ENCODE measurements at regions not wholly inside any gene's neighbourhood (a gene's known extent, or its start where the extent isn't known, plus 50 kb on each side); places are given as distances from the start of the nearest gene placed in this dataset.

DNA sequence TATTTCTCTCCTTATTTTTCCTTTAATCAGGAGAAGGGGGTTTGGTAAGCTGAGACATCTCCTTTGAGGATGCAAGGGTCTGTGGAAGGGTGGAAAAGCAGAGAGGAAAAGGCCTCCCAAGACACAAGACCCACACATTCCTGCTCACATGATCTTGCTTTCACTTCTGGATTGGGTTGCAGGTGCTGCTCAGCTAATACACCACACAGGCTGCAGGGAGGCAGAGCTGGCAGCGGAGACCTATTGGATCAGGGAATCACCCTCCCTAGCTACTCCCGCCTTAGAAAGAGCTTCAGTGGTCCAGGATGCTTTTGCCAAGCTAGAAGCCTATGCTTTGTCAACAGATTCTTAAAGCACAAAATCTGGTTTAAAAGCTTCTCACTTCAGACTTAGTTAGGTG lies 87.6 kb upstream of the IL33 start:
- intact Hi-C loops (cut with DNase I) = no loop called here
- H3K9me3 ChIP-seq = no peaks in the 10 kb centered on the region
- no peak for DNase-seq
- ATAC-seq = no peak
- TF ChIP-seq, protein P1, sequence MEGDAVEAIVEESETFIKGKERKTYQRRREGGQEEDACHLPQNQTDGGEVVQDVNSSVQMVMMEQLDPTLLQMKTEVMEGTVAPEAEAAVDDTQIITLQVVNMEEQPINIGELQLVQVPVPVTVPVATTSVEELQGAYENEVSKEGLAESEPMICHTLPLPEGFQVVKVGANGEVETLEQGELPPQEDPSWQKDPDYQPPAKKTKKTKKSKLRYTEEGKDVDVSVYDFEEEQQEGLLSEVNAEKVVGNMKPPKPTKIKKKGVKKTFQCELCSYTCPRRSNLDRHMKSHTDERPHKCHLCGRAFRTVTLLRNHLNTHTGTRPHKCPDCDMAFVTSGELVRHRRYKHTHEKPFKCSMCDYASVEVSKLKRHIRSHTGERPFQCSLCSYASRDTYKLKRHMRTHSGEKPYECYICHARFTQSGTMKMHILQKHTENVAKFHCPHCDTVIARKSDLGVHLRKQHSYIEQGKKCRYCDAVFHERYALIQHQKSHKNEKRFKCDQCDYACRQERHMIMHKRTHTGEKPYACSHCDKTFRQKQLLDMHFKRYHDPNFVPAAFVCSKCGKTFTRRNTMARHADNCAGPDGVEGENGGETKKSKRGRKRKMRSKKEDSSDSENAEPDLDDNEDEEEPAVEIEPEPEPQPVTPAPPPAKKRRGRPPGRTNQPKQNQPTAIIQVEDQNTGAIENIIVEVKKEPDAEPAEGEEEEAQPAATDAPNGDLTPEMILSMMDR (IDR thresholded peaks at IDR 0.05) = no peak
- H3K4me1 ChIP-seq = no peaks in the 10 kb centered on the region
- no peak overlapping the region for H3K4me3 ChIP-seq
- no peak overlapping the region for H3K27ac ChIP-seq
- no peaks in the 10 kb centered on the region for H3K27me3 ChIP-seq (ENCODE audit: low read depth)
- H3K36me3 ChIP-seq = no peaks in the 10 kb centered on the region

DNA sequence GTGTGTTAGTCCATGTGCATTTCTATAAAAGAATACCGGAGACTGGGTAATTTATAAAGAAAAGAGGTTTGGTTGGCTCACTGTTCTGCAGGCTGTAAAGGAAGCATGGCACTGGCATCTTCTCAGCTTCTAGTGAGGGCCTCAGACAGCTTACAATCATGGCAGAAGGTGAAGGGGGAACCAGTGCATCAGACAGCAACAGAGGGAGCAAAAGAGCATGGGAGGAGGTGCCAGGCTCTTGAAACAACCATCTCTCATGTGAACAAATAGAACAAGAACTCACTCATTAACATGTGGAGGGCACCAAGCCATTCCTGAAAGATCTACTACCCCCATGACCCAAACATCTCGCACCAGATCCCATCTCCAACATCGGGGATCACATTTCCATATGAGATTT lies 89.2 kb upstream of the IL33 start:
- Histone ChIP-seq H3K4me3 (no peak overlapping the region), H3K4me1 (no peaks in the 10 kb centered on the region), H3K27me3 (ENCODE audit: low read depth) (no peaks in the 10 kb centered on the region), H3K36me3 (no peaks in the 10 kb centered on the region), H3K9me3 (no peaks in the 10 kb centered on the region), H3K27ac (no peak overlapping the region)
- ATAC-seq (no peak), DNase-seq (no peak)
- TF ChIP-seq, protein P1 (IDR thresholded peaks at IDR 0.05) = no peak
- intact Hi-C loops (cut with DNase I) = no loop called here

DNA sequence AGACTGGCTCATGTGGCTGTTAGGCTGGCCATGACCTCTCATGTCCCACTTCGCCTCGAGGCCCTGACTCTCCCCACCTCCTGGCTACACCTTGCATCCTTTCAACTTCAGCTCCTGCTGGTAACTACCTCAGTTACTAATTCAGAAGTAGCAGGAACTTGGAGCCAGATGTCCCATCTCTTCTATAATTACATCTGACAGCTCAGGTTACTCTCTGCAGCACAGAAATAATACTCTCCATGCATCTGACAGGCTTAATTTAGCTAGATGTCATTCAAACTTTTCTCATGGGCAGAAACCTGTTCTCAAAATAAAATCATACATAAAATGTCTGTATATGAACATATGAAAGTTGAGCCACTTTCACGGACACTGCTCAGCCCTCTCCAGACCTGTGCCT lies 92.2 kb upstream of the IL33 start:
- ATAC-seq = no peak
- no peaks in the 10 kb centered on the region for H3K4me1 ChIP-seq
- intact Hi-C loops (cut with DNase I) = no loop called here
- H3K27me3 ChIP-seq (ENCODE audit: low read depth) = no peaks in the 10 kb centered on the region
- H3K9me3 ChIP-seq = no peaks in the 10 kb centered on the region
- no peaks in the 10 kb centered on the region for H3K36me3 ChIP-seq
- no peak overlapping the region for H3K4me3 ChIP-seq
- no peak overlapping the region for H3K27ac ChIP-seq
- DNase-seq = no peak
- TF ChIP-seq, protein P1 (IDR thresholded peaks at IDR 0.05) = no peak

DNA sequence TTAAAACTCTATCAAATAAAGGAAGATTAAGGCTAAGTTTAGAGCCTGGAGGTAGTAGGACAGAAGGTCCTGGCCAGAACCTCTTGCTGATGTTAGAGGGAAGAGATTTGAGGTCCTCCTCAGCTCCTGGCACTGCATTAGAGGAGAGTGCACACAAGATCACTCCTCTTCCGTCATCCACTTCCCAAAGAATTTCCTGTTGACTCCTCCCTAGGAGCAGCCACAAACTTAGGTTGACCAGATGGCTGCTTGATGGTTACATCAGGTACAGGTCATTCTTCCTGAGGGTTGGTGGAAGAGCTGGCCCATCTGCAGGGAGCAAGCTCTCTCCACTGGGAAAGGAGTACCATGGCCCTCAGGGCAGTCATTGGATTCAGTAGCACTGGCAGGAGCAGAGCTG lies 93.9 kb upstream of the IL33 start:
- ATAC-seq (no peak), DNase-seq (no peak)
- intact Hi-C loops (cut with DNase I) = no loop called here
- Histone ChIP-seq H3K27ac (no peak overlapping the region), H3K4me3 (no peak overlapping the region), H3K4me1 (no peaks in the 10 kb centered on the region), H3K9me3 (no peaks in the 10 kb centered on the region), H3K36me3 (no peaks in the 10 kb centered on the region), H3K27me3 (ENCODE audit: low read depth) (no peaks in the 10 kb centered on the region)
- TF ChIP-seq, protein P1 (IDR thresholded peaks at IDR 0.05) = no peak

DNA sequence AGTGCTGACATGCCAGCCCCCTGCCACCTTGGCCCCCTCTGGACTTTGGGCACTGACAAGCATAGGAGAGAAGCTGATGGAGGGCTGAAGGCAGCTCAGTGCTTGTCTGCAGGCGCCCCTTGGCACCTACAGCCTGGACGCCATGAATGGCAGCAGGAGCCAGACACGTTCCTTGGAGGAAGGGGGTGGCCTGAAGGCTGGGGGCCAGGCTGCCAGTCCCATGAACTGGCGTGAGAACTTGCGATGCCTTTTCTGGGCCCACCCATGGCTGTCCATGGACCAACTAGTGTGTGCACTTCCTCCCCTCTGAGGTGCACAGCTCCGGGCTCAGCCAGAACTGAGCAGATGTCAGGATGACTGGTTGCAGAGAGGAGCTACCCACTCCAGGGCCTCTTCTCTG lies 99.0 kb upstream of the RANBP6 start:
- no peaks in the 10 kb centered on the region for H3K4me1 ChIP-seq
- no peaks in the 10 kb centered on the region for H3K9me3 ChIP-seq
- H3K27me3 ChIP-seq (ENCODE audit: low read depth) = no peaks in the 10 kb centered on the region
- intact Hi-C loops (cut with DNase I) = no loop called here
- no peaks in the 10 kb centered on the region for H3K36me3 ChIP-seq
- no peak overlapping the region for H3K27ac ChIP-seq
- no peak for DNase-seq
- TF ChIP-seq, protein P1 (IDR thresholded peaks at IDR 0.05) = no peak
- no peak overlapping the region for H3K4me3 ChIP-seq
- no peak for ATAC-seq

DNA sequence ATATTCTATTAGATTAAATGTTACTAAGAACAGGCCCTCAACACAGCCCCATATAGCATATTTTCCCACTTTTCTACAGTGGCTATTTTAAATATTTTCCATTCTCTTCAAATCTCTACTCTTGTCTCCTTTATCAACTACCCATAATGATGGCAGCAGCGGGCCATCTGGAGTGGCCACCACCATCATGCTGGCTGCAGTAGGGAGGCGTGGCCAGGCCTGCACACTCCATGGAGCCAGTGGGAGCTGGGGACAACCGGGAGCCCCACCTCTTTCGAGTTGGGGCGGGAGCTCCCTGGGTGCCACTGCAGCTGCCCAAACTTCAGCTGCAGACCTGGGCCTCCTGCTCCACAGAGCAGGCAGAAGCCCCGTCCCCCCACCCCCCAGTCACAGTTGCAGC lies 98.4 kb upstream of the RANBP6 start:
- Histone ChIP-seq H3K27me3 (ENCODE audit: low read depth) (no peaks in the 10 kb centered on the region), H3K9me3 (no peaks in the 10 kb centered on the region), H3K4me1 (no peaks in the 10 kb centered on the region), H3K36me3 (no peaks in the 10 kb centered on the region), H3K27ac (no peak overlapping the region), H3K4me3 (no peak overlapping the region)
- TF ChIP-seq, protein P1 (IDR thresholded peaks at IDR 0.05) = no peak
- ATAC-seq = no peak
- intact Hi-C loops (cut with DNase I) = no loop called here
- no peak for DNase-seq
